ENCODE measurements at regions not wholly inside any gene's neighbourhood (a gene's known extent, or its start where the extent isn't known, plus 50 kb on each side); places are given as distances from the start of the nearest gene placed in this dataset.

- ChIA-PET CTCF (no interaction called here), POLR2A (ENCODE audit: unreplicated experiment) (no interaction called here)
- H3K36me3 ChIP-seq (ENCODE audit: control insufficient read depth, insufficient read depth, low read length), result no peaks in the 10 kb centered on the region
- H3K27me3 ChIP-seq (ENCODE audit: control insufficient read depth, insufficient read depth, low read length), result no peaks in the 10 kb centered on the region
- H4K8ac ChIP-seq (ENCODE audit: low read depth in 2 of 2, low read length in 2 of 2), result no peak overlapping the region
- H2BK120ac ChIP-seq (ENCODE audit: low read depth, low read length), result no peak overlapping the region
- H4K5ac ChIP-seq (ENCODE audit: low read depth, low read length), result no peak overlapping the region
- H2AFZ ChIP-seq (replicated peaks; ENCODE audit: low read length, poor library complexity), result no peak overlapping the region
- H3K9me3 ChIP-seq (ENCODE audit: control insufficient read depth, insufficient read depth, low read length), result peaks cover 3% of the 10 kb centered on the region; the same call in 1 of the 2 replicates
- H4K20me1 ChIP-seq (ENCODE audit: insufficient read depth, low read length), result no peaks in the 10 kb centered on the region
- H3K27ac ChIP-seq (ENCODE audit: insufficient read depth, low read length), result no peak overlapping the region
- no peak overlapping the region for H2AK5ac ChIP-seq (ENCODE audit: low read depth, low read length)
- no peak overlapping the region for H3K56ac ChIP-seq (ENCODE audit: extremely low read depth, insufficient read depth, low read length)
- in situ Hi-C loops (cut with MboI; ENCODE audit: low sequenced_read_pairs) (no loop called here), dilution Hi-C loops (cut with HindIII; ENCODE audit: low sequenced_read_pairs, unreplicated experiment) (no loop called here), intact Hi-C loops (cut with micrococcal nuclease) (no loop called here)
- TF ChIP-seq MAZ (IDR thresholded peaks at IDR 0.05; ENCODE audit: borderline replicate concordance, low read depth, low read length) (no peak), MAFK (IDR thresholded peaks at IDR 0.05; ENCODE audit: low read depth, low read length) (peak; percentile 68)
- H3K79me1 ChIP-seq (ENCODE audit: low read depth in 1 of 2, low read length in 2 of 2), result no peaks in the 10 kb centered on the region
- H3K4me2 ChIP-seq (ENCODE audit: low read depth, low read length), result no peak overlapping the region
- ATAC-seq (ENCODE audit: low read depth), result no peak
- H2BK5ac ChIP-seq (ENCODE audit: low read depth, low read length, poor library complexity, severe bottlenecking), result no peak overlapping the region
- no peak overlapping the region for H3K23ac ChIP-seq (ENCODE audit: low read depth, low read length)
- DNase-seq, result no peak
- H2BK15ac ChIP-seq (ENCODE audit: low read depth, low read length), result no peak overlapping the region
- no peak overlapping the region for H2BK20ac ChIP-seq (ENCODE audit: low read depth, low read length)
- BruUV-seq (replicated peaks), result no TSS peak
- no peak overlapping the region for H3K14ac ChIP-seq (replicated peaks; ENCODE audit: low read depth, low read length)
- no peak overlapping the region for H4K91ac ChIP-seq (ENCODE audit: insufficient read depth, low read depth, low read length)
- H3K4ac ChIP-seq (ENCODE audit: low read depth, low read length), result no peak overlapping the region
- H3K18ac ChIP-seq (ENCODE audit: low read depth, low read length), result no peak overlapping the region
- no peak overlapping the region for H2AK9ac ChIP-seq (replicated peaks; ENCODE audit: low read depth, low read length, poor library complexity)
- no peaks in the 10 kb centered on the region for H3K4me1 ChIP-seq (ENCODE audit: control insufficient read depth, insufficient read depth, low read length)
- no peak overlapping the region for H3K9ac ChIP-seq (ENCODE audit: low read depth, low read length)
- no peak overlapping the region for H3K4me3 ChIP-seq (ENCODE audit: insufficient read depth, low read depth, low read length)
- WGBS, 2 experiments (ENCODE audit: extremely low coverage in 2 of 2, insufficient read length in 1 of 2), result no CpG with 5 or more reads among the region's 2 CpGs
- H3K9me1 ChIP-seq (ENCODE audit: insufficient read depth, low read length), result no peaks in the 10 kb centered on the region
Observed at GRCh38 chr5:163135849-163136248, 301.5 kb upstream of the CCNG1 start.

Data from IMR-90 (cell line).